Ureter (tissue), 1 donor: ENCODE measurements at regions not wholly inside any gene's neighbourhood (a gene's known extent, or its start where the extent isn't known, plus 50 kb on each side); places are given as distances from the start of the nearest gene placed in this dataset.

ENCODE experiments used
- DNase-seq: peaks from one replicate; pipeline ENCODE4 v3.0.0-alpha.2; 2020; ENCODE audit warnings: low spot score
- donor health status: DM: yes; HTN: yes; CAD: no.

GRCh38 chr13:103288114-103288513 lies 221.9 kb upstream of the SLC10A2 start:
- DNase-seq = no peak

- DNase-seq = no peak
These were observed 221.4 kb upstream of the SLC10A2 start for GRCh38 chr13:103287659-103288058.

- no peak for DNase-seq
These were observed 218.2 kb upstream of the SLC10A2 start for GRCh38 chr13:103284466-103284865.

GRCh38 chr13:103283451-103283820 lies 217.2 kb upstream of the SLC10A2 start:
- no peak for DNase-seq

GRCh38 chr13:103282571-103283450 lies 216.6 kb upstream of the SLC10A2 start:
- no peak for DNase-seq

GRCh38 chr13:103277959-103278694 lies 211.9 kb upstream of the SLC10A2 start:
- no peak for DNase-seq

GRCh38 chr13:103276775-103277498 lies 210.7 kb upstream of the SLC10A2 start:
- DNase-seq = no peak

- DNase-seq = no peak
These were observed 209.5 kb upstream of the SLC10A2 start for GRCh38 chr13:103275722-103276121.

GRCh38 chr13:103275081-103275480 lies 208.9 kb upstream of the SLC10A2 start:
- no peak for DNase-seq

GRCh38 chr13:103273825-103274224 lies 207.6 kb upstream of the SLC10A2 start:
- DNase-seq = no peak

GRCh38 chr13:103272770-103273169 lies 206.6 kb upstream of the SLC10A2 start:
- no peak for DNase-seq

GRCh38 chr13:103263448-103263847 lies 197.2 kb upstream of the SLC10A2 start:
- no peak for DNase-seq

- DNase-seq = no peak
These were observed 189.5 kb upstream of the SLC10A2 start for GRCh38 chr13:103255587-103256301.

- DNase-seq = no peak
These were observed 183.9 kb upstream of the SLC10A2 start for GRCh38 chr13:103250071-103250470.

GRCh38 chr13:103246581-103247200 lies 180.5 kb upstream of the SLC10A2 start:
- no peak for DNase-seq

- no peak for DNase-seq
These were observed 177.3 kb upstream of the SLC10A2 start for GRCh38 chr13:103243495-103243894.

GRCh38 chr13:103238441-103238840 lies 172.2 kb upstream of the SLC10A2 start:
- DNase-seq = no peak

GRCh38 chr13:103236213-103236612 lies 170.0 kb upstream of the SLC10A2 start:
- DNase-seq = no peak

- no peak for DNase-seq
These were observed 163.5 kb upstream of the SLC10A2 start for GRCh38 chr13:103229674-103230073.

- no peak for DNase-seq
These were observed 158.6 kb upstream of the SLC10A2 start for GRCh38 chr13:103224804-103225203.

GRCh38 chr13:103222683-103223082 lies 156.5 kb upstream of the SLC10A2 start:
- DNase-seq = no peak
